Suprapubic skin (tissue), 3 donors: ENCODE measurements at regions not wholly inside any gene's neighbourhood (a gene's known extent, or its start where the extent isn't known, plus 50 kb on each side); places are given as distances from the start of the nearest gene placed in this dataset.

Experiments
- POLR2A ChIP-seq, 2 donors: fragments of 450-650 bp; IDR thresholded peaks; one replicate each; pipeline ENCODE4 v1.6.1; 2017; ENCODE audit warnings: antibody characterized with exemption in 2 of 2, mild to moderate bottlenecking in 2 of 2, moderate library complexity in 2 of 2
- TF ChIP-seq, protein P1 (sequence below), 2 donors: fragments of 200-600 bp in 1 of 2; fragments of 450-650 bp in 1 of 2; sonication (generic) in 1 of 2; IDR thresholded peaks; one replicate each; pipeline ENCODE4 v1.5.1; 2016 to 2019; ENCODE audit warnings: antibody characterized with exemption in 2 of 2, mild to moderate bottlenecking in 1 of 2, moderate library complexity in 1 of 2

DNA sequence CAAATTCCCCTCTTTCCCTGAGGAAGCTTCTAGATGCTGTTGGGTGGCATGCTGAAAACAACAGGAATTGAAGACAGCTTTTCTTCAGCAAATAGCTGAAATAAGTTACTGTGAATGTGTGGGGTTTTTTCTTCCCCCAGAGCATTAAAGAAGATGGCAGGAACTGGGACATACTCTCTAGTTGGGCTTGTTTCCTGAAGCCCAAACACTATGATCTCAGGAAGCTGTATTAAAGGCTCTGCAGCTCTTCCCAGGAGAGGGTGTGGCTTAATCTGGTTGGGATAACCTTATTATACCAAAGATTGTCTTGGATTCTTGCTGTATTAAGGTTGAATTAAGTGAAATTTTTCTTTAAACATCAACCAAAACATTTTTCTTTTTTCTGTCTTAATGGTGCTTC, 64.9 kb upstream of the LMO4 start:
- TF ChIP-seq, protein P1, sequence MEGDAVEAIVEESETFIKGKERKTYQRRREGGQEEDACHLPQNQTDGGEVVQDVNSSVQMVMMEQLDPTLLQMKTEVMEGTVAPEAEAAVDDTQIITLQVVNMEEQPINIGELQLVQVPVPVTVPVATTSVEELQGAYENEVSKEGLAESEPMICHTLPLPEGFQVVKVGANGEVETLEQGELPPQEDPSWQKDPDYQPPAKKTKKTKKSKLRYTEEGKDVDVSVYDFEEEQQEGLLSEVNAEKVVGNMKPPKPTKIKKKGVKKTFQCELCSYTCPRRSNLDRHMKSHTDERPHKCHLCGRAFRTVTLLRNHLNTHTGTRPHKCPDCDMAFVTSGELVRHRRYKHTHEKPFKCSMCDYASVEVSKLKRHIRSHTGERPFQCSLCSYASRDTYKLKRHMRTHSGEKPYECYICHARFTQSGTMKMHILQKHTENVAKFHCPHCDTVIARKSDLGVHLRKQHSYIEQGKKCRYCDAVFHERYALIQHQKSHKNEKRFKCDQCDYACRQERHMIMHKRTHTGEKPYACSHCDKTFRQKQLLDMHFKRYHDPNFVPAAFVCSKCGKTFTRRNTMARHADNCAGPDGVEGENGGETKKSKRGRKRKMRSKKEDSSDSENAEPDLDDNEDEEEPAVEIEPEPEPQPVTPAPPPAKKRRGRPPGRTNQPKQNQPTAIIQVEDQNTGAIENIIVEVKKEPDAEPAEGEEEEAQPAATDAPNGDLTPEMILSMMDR (IDR thresholded peaks at IDR 0.05) = no peak
- no peak for TF ChIP-seq POLR2A (IDR thresholded peaks at IDR 0.05)
